ENCODE measurements at regions not wholly inside any gene's neighbourhood (a gene's known extent, or its start where the extent isn't known, plus 50 kb on each side); places are given as distances from the start of the nearest gene placed in this dataset.

DNA sequence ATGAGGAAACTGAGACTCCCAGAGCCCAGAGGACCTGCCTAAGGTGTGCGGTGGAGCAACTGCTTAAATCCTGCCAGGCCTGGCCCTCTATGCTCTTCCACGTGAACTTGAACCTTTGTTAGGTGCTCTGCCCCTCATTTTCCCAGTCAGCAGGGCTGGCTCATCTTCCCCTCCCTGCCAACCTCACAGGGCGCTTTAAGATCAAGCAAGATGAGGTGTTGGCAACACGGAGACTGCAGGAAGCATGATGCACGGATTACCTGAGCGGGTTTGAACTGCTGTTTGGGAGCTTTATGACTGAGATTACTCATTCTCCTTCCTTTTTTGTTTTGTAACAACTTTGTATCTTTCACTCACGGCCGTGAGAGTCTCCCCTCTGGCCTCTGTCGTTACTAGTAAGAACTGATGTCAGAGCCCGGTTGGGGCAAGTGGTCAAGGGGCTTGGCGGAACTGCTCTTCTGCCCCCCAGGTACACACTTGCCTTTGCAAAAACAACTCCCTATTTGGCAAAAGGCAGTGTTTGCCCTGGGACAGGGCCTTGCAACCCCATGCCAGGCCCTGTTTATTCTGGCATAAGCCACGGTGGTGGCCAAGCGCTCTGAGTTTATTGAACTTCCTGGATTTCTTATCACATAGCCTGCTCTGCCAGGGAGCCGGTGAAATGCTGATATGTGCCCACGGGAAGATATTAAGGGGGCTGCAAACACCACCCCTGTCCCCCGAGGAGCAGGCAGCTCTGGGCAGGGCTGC lies 127.8 kb downstream of the INHBB start:
- Mint-ChIP-seq H3K36me3 (ENCODE audit: low read depth, unreplicated experiment) (peaks cover 6% of the 10 kb centered on the region), H3K27ac (ENCODE audit: unreplicated experiment) (no peak overlapping the region), H3K4me1 (ENCODE audit: unreplicated experiment) (peaks cover 33% of the 10 kb centered on the region), H3K27me3 (ENCODE audit: unreplicated experiment) (peaks cover 12% of the 10 kb centered on the region), H3K4me3 (ENCODE audit: unreplicated experiment) (no peak overlapping the region), H3K9me3 (ENCODE audit: unreplicated experiment) (no peaks in the 10 kb centered on the region)
- no peak for TF ChIP-seq CTCF (IDR thresholded peaks at IDR 0.05; ENCODE audit: unreplicated experiment)
- DNase-seq (ENCODE audit: low spot score): no peak

DNA sequence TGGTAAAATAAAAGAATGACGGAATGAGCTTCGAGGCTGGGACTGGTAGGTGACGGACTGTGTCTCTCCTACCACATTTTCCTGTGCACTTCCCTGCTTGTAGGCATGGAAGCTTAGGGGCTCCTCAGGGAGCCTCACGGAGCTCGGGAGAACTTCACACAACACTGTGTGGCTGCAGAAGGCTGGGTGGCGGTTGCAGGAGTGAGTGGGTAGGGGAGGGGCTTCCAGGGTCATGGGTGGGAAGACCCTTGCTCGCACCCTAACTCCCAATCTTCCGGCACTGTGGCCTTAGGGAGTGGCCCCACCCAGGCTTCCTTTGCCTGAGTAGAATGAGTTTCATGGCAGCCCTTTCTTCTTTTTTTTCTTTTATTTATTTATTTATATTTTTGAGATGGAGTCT lies 128.6 kb downstream of the INHBB start:
- no peak for DNase-seq (ENCODE audit: low spot score)
- no peak overlapping the region for H3K27ac Mint-ChIP-seq (ENCODE audit: unreplicated experiment)
- H3K9me3 Mint-ChIP-seq (ENCODE audit: unreplicated experiment): no peaks in the 10 kb centered on the region
- H3K4me1 Mint-ChIP-seq (ENCODE audit: unreplicated experiment): peaks cover 25% of the 10 kb centered on the region
- H3K4me3 Mint-ChIP-seq (ENCODE audit: unreplicated experiment): no peak overlapping the region
- peaks cover 6% of the 10 kb centered on the region for H3K36me3 Mint-ChIP-seq (ENCODE audit: low read depth, unreplicated experiment)
- H3K27me3 Mint-ChIP-seq (ENCODE audit: unreplicated experiment): peaks cover 13% of the 10 kb centered on the region
- no peak for TF ChIP-seq CTCF (IDR thresholded peaks at IDR 0.05; ENCODE audit: unreplicated experiment)

DNA sequence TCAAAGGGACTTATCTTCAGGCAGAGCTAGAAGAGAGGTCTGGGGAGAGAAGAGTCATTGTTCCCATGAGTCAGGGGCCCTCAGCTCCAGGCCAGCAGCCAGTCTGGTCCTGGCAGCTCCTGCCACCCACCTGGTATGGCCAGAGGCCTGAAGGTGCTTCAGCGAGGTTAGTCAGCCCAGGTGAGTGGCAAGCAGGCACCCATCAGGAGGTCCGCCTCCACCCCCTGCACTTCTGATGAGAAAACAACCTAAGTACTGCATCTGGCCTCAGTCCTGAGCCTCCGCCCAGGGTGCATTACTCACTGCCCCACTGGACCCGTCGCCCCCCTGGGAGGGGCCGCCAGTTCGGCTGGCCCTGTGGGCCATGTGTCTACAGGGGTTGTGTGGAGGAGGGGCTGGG lies 130.2 kb downstream of the INHBB start:
- DNase-seq (ENCODE audit: low spot score): no peak
- peaks cover 12% of the 10 kb centered on the region for H3K4me1 Mint-ChIP-seq (ENCODE audit: unreplicated experiment)
- H3K9me3 Mint-ChIP-seq (ENCODE audit: unreplicated experiment): no peaks in the 10 kb centered on the region
- H3K27me3 Mint-ChIP-seq (ENCODE audit: unreplicated experiment): peaks cover 13% of the 10 kb centered on the region
- no peak overlapping the region for H3K4me3 Mint-ChIP-seq (ENCODE audit: unreplicated experiment)
- TF ChIP-seq CTCF (IDR thresholded peaks at IDR 0.05; ENCODE audit: unreplicated experiment): no peak
- no peak overlapping the region for H3K27ac Mint-ChIP-seq (ENCODE audit: unreplicated experiment)
- H3K36me3 Mint-ChIP-seq (ENCODE audit: low read depth, unreplicated experiment): peaks cover 10% of the 10 kb centered on the region

- Mint-ChIP-seq H3K27ac (ENCODE audit: unreplicated experiment) (no peak overlapping the region), H3K4me1 (ENCODE audit: unreplicated experiment) (peaks cover 7% of the 10 kb centered on the region), H3K36me3 (ENCODE audit: low read depth, unreplicated experiment) (peaks cover 10% of the 10 kb centered on the region), H3K9me3 (ENCODE audit: unreplicated experiment) (no peaks in the 10 kb centered on the region), H3K27me3 (ENCODE audit: unreplicated experiment) (peaks cover 13% of the 10 kb centered on the region), H3K4me3 (ENCODE audit: unreplicated experiment) (no peak overlapping the region)
- no peak for DNase-seq (ENCODE audit: low spot score)
- no peak for TF ChIP-seq CTCF (IDR thresholded peaks at IDR 0.05; ENCODE audit: unreplicated experiment)
Observed at GRCh38 chr2:120477198-120477597, 131.3 kb downstream of the INHBB start.

GRCh38 chr2:120477831-120478481 lies 132.0 kb downstream of the INHBB start:
- Mint-ChIP-seq H3K36me3 (ENCODE audit: low read depth, unreplicated experiment) (peaks cover 4% of the 10 kb centered on the region), H3K27me3 (ENCODE audit: unreplicated experiment) (peaks cover 9% of the 10 kb centered on the region), H3K27ac (ENCODE audit: unreplicated experiment) (no peak overlapping the region), H3K9me3 (ENCODE audit: unreplicated experiment) (no peaks in the 10 kb centered on the region), H3K4me1 (ENCODE audit: unreplicated experiment) (peaks cover 3% of the 10 kb centered on the region), H3K4me3 (ENCODE audit: unreplicated experiment) (no peak overlapping the region)
- TF ChIP-seq CTCF (IDR thresholded peaks at IDR 0.05; ENCODE audit: unreplicated experiment): no peak
- no peak for DNase-seq (ENCODE audit: low spot score)

All from endothelial cell (in vitro differentiated cells).